ENCODE measurements at regions not wholly inside any gene's neighbourhood (a gene's known extent, or its start where the extent isn't known, plus 50 kb on each side); places are given as distances from the start of the nearest gene placed in this dataset.

- H3K36me3 ChIP-seq (ENCODE audit: control insufficient read depth, insufficient read depth, low read length), result no peaks in the 10 kb centered on the region
- POLR2A ChIA-PET, result no interaction called here
Measured at GRCh38 chr16:82414476-82414875, 212.3 kb upstream of the CDH13 start.

DNA sequence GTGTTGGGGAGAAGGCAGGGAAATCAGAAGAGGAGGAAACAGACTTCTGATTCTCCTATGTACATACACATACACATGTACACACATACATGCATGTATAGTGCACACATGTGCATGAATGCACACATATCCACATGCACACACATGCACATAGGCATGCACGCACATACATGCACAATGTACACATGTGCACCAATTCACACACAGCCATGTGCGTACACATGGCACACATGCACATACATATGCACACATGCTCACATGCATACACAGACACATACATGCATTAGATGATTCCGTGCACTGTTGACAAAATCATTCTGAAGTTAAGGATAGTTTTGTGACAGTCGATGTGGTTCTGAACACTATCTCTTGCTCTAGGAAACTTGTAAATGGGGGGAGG is 214.0 kb upstream of the CDH13 start:
- intact Hi-C loops (cut with micrococcal nuclease; ENCODE audit: unreplicated experiment), result no loop called here
- Histone ChIP-seq H3K4me3 (ENCODE audit: low read depth in 2 of 2, low read length in 2 of 2) (no peak overlapping the region), H3K9me3 (ENCODE audit: control insufficient read depth, insufficient read depth, low read depth, low read length) (no peaks in the 10 kb centered on the region), H3K27me3 (ENCODE audit: control insufficient read depth, insufficient read depth, low read length) (no peaks in the 10 kb centered on the region), H3K36me3 (ENCODE audit: control insufficient read depth, insufficient read depth, low read length) (no peaks in the 10 kb centered on the region), H3K27ac (ENCODE audit: low read length) (no peak overlapping the region), H3K4me1 (ENCODE audit: control insufficient read depth, insufficient read depth, low read length) (no peaks in the 10 kb centered on the region)
- no peak for TF ChIP-seq CTCF (IDR thresholded peaks at IDR 0.05)
- TF ChIP-seq TCF7L2 (IDR thresholded peaks at IDR 0.05; ENCODE audit: low read depth, low read length), result no peak
- no peak for TF ChIP-seq SIN3A (IDR thresholded peaks at IDR 0.05; ENCODE audit: borderline replicate concordance, insufficient read depth, low read depth, low read length)
- TF ChIP-seq POLR2AphosphoS5 (IDR thresholded peaks at IDR 0.05; ENCODE audit: low read depth, low read length), result no peak
- no peak for TF ChIP-seq REST (IDR thresholded peaks at IDR 0.05; ENCODE audit: insufficient read depth in 1 of 2, low read depth in 2 of 2, low read length in 1 of 2)
- CTCF ChIA-PET, result no interaction called here
- DNase-seq (ENCODE audit: low read depth, low spot score), result no peak
- BruUV-seq (replicated peaks), result no TSS peak
- POLR2A ChIA-PET, result no interaction called here
- no peak for ATAC-seq
- in situ Hi-C loops (cut with HindIII; ENCODE audit: low pct_unique_long_range_greater_than_20kb, low sequenced_read_pairs), result no loop called here

More at GRCh38 chr16:82414476-82414875, 212.3 kb upstream of the CDH13 start:
- BruUV-seq (replicated peaks), result no TSS peak
- Histone ChIP-seq H3K4me3 (ENCODE audit: low read depth in 2 of 2, low read length in 2 of 2) (no peak overlapping the region), H3K27ac (ENCODE audit: low read length) (no peak overlapping the region), H3K9me3 (ENCODE audit: control insufficient read depth, insufficient read depth, low read depth, low read length) (no peaks in the 10 kb centered on the region), H3K4me1 (ENCODE audit: control insufficient read depth, insufficient read depth, low read length) (no peaks in the 10 kb centered on the region), H3K27me3 (ENCODE audit: control insufficient read depth, insufficient read depth, low read length) (no peaks in the 10 kb centered on the region)
- no peak for DNase-seq (ENCODE audit: low read depth, low spot score)
- intact Hi-C loops (cut with micrococcal nuclease; ENCODE audit: unreplicated experiment), result no loop called here
- TF ChIP-seq CTCF (IDR thresholded peaks at IDR 0.05) (no peak), POLR2AphosphoS5 (IDR thresholded peaks at IDR 0.05; ENCODE audit: low read depth, low read length) (no peak), TCF7L2 (IDR thresholded peaks at IDR 0.05; ENCODE audit: low read depth, low read length) (no peak), SIN3A (IDR thresholded peaks at IDR 0.05; ENCODE audit: borderline replicate concordance, insufficient read depth, low read depth, low read length) (no peak), REST (IDR thresholded peaks at IDR 0.05; ENCODE audit: insufficient read depth in 1 of 2, low read depth in 2 of 2, low read length in 1 of 2) (no peak)
- CTCF ChIA-PET, result no interaction called here
- in situ Hi-C loops (cut with HindIII; ENCODE audit: low pct_unique_long_range_greater_than_20kb, low sequenced_read_pairs), result no loop called here
- no peak for ATAC-seq
